Pancreas (tissue), 10 donors: ENCODE measurements at regions not wholly inside any gene's neighbourhood (a gene's known extent, or its start where the extent isn't known, plus 50 kb on each side); places are given as distances from the start of the nearest gene placed in this dataset.

Experiments
- ATAC-seq, 4 donors: fragments of 200-7000 bp; cut with Tn5 transposase; one replicate each; pipeline versions ENCODE4 v1.8.0 to v1.9.1; 2020; ENCODE audit warnings: mild to moderate bottlenecking in 4 of 4, moderate library complexity in 4 of 4
- DNase-seq, 6 donors: peaks; one replicate each; pipeline ENCODE4 v3.0.0-alpha.2; 2020
- FAIRE-seq: peaks from 2 replicates; lab custom pipeline; 2012; peaks lifted over from hg19 to GRCh38; lab: Jason Lieb, UNC
- H3K27ac ChIP-seq, 4 donors: fragments of 200-600 bp; sonication (generic); 1 replicate in 3 of 4; 2 replicates in 1 of 4; pipeline versions ENCODE4 v1.5.0 to v1.8.0; 2020
- H3K27me3 ChIP-seq, 4 donors: fragments of 200-600 bp; one replicate each; pipeline ENCODE4 v1.8.0; 2021
- H3K36me3 ChIP-seq, 3 donors: fragments of 200-600 bp; sonication (generic) in 1 of 3; one replicate each; pipeline versions ENCODE4 v1.5.0 to v1.8.0; 2020 to 2021
- H3K4me1 ChIP-seq, 3 donors: fragments of 200-600 bp; one replicate each; pipeline ENCODE4 v1.8.0; 2021
- H3K4me3 ChIP-seq, 4 donors: fragments of 200-600 bp; sonication (generic) in 2 of 4; one replicate each; pipeline versions ENCODE4 v1.5.0 to v1.8.0; 2020 to 2021
- H3K9me3 ChIP-seq, 4 donors: fragments of 200-600 bp; one replicate each; pipeline ENCODE4 v1.8.0; 2021
- WGBS, 2 donors: extraction: QIAGEN DNeasy Blood & Tissue Kit; methylation state at CpG; one replicate each; pipeline ENCODE4 v1.1.7; 2013; 5-methylcytosine and 5-hydroxymethylcytosine counted together
- intact Hi-C, 3 donors: fragments of 100-400 bp; cut with DNase I; formaldehyde crosslinking; loops; one replicate each; pipeline versions ENCODE4 v1.11.1 to v1.14.2; 2022
- TF ChIP-seq, protein P1 (sequence below), 4 donors: fragments of 200-600 bp; sonication (generic) in 3 of 4; IDR thresholded peaks; one replicate each; pipeline versions ENCODE4 v1.5.0 to v1.8.0; 2021; ENCODE audit warnings: antibody characterized with exemption in 4 of 4
- donor health status: healthy with polysubstance abuse.
- donor health status: DM: no; HTN: no; CAD: no; lungs with moderate emphysema.
- donor health status: DM: no; HTN: no; CAD: no.
- donor health status: control.
- donor health status: control.
- donor health status: Bipolar disorder and iron deficiency.
- donor health status: DM: yes; HTN: yes; CAD: no.
- donor health status: DM: no; HTN: no; CAD: no.
- donor health status: DM: no; HTN: no; CAD: no.
- donor health status: DM: yes; HTN: yes; CAD: no.

DNA sequence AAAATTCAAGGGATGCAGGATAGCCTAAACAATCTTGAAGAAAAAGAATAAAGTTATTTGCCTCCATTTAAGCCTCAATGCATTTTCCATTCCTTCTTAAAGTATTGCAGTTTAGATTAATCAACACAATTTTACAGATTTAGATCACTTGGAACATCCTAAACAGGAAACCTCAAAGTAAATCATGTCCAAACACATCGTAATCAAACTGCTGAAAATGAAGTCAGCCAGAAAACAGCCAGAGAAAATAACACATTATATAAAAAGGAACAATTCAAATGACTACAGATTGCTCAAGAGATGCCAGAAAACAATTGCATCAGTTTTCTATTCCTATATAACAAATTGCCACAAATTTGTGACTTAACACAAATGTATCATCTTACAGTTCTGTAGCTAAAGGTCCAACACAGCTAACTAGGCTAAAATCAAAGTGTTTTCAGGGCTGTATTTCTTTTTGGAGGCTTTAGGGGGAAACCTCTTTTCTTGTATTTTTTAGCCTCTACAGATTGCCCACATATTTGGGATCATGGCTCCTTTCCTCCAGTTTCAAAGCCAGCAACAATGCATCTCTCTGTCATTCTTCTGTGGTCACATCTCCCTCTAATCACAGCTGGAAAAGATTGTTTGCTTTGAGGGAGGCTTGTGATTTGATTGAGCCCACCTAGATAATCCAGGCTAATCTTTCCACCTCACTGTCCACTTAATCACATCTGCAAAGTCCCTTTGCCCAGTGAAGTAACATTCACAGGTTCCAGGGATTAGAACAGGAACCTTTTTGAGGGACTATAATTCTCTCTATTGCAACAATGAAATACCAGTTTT, 543.3 kb upstream of the UBE2E2 start:
- H3K27me3 ChIP-seq, result no peaks in the 10 kb centered on the region
- intact Hi-C loops, result no loop called here
- no peaks in the 10 kb centered on the region for H3K4me1 ChIP-seq
- ATAC-seq, result no peak
- no peak overlapping the region for H3K4me3 ChIP-seq
- DNase-seq, result no peak
- 27 to 44% methylated on average over 1 of the region's 1 CpG for WGBS, 2 donors
- TF ChIP-seq, protein P1, sequence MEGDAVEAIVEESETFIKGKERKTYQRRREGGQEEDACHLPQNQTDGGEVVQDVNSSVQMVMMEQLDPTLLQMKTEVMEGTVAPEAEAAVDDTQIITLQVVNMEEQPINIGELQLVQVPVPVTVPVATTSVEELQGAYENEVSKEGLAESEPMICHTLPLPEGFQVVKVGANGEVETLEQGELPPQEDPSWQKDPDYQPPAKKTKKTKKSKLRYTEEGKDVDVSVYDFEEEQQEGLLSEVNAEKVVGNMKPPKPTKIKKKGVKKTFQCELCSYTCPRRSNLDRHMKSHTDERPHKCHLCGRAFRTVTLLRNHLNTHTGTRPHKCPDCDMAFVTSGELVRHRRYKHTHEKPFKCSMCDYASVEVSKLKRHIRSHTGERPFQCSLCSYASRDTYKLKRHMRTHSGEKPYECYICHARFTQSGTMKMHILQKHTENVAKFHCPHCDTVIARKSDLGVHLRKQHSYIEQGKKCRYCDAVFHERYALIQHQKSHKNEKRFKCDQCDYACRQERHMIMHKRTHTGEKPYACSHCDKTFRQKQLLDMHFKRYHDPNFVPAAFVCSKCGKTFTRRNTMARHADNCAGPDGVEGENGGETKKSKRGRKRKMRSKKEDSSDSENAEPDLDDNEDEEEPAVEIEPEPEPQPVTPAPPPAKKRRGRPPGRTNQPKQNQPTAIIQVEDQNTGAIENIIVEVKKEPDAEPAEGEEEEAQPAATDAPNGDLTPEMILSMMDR (IDR thresholded peaks at IDR 0.05), result no peak
- no peak overlapping the region for H3K27ac ChIP-seq
- FAIRE-seq, result no peak
- no peaks in the 10 kb centered on the region for H3K36me3 ChIP-seq
- no peaks in the 10 kb centered on the region for H3K9me3 ChIP-seq

DNA sequence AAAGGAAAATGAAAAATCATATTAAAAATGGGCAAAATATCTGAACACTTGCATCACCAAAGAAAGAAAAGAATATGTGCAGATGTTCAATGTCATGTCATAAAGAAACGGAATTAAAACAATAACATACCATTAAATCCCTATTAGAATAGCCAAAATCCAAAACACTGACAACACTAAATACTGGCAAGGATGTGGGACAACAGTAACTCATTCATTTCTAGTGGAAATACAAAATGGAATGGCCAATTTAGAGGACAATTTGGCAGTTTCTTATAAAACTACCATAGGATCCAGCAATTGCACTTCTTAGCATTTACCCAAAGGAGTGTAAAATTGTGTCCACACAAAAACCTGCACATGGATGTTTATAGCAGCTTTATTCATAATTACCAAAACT, 542.5 kb upstream of the UBE2E2 start:
- no peak for FAIRE-seq
- intact Hi-C loops, result no loop called here

DNA sequence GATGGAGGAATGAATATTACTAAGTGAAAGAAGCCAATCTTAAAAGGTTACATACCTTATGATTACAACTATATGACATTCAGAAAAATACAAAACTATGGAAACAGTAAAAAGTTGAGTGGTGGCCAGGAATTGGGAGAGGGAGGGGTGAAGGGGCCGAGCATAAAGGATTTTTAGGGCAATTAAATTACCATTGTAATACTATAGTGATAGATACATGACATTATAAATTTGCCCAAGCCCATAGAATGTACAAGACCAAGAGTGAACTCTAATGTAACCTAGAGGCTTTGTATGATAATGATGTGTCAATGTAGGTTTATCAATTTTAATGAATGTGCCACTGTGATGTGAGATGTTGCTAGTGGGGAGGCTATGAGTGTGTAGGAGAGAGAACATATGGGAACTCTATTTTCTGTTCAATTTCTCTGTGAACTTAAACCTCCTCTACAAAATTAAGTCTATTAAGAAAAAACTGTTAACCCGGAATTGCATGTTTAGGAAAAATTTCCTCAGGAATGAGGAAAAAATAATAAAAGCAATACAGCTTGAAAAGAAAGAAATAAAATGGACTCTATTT, 541.9 kb upstream of the UBE2E2 start:
- intact Hi-C loops, result no loop called here
- no peak for ATAC-seq

More for the DNA sequence above, 542.5 kb upstream of the UBE2E2 start:
- TF ChIP-seq, protein P1 (IDR thresholded peaks at IDR 0.05), result no peak
- Histone ChIP-seq H3K4me3 (no peak overlapping the region), H3K9me3 (no peaks in the 10 kb centered on the region), H3K4me1 (no peaks in the 10 kb centered on the region), H3K27ac (no peak overlapping the region), H3K36me3 (no peaks in the 10 kb centered on the region), H3K27me3 (no peaks in the 10 kb centered on the region)
- no peak for ATAC-seq
- DNase-seq, result no peak
- WGBS, 2 donors, result 40 to 80% methylated on average over 1 of the region's 1 CpG

DNA sequence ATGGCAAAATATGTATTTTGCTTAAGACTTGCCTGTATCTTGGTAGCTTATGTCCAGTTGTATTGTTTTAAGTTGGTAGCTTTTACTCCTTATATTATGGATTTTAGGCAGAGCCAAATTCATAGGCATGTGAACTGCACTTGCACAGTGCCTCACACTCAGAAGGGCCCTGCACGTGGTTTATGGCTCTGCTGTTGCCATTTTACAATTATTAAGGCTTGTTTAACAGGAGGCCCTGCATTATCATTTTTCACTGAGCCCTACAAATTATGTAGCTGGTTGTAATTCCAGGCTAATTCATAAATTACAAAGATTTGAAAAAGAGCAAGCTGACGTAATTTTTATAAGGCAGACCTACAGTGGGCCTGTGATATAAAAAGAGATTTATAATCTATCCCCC, 537.6 kb upstream of the UBE2E2 start:
- Histone ChIP-seq H3K4me3 (no peak overlapping the region), H3K27ac (no peak overlapping the region), H3K27me3 (no peaks in the 10 kb centered on the region), H3K9me3 (no peaks in the 10 kb centered on the region), H3K4me1 (no peaks in the 10 kb centered on the region), H3K36me3 (no peaks in the 10 kb centered on the region)
- TF ChIP-seq, protein P1 (IDR thresholded peaks at IDR 0.05), result no peak
- FAIRE-seq (no peak), DNase-seq (no peak), ATAC-seq (no peak)
- intact Hi-C loops, result no loop called here
- 56 to 64% methylated on average over 2 of the region's 2 CpGs for WGBS, 2 donors

More for the DNA sequence above, 541.9 kb upstream of the UBE2E2 start:
- WGBS, 2 donors, result 49 to 60% methylated on average over 2 of the region's 2 CpGs
- Histone ChIP-seq H3K27ac (no peak overlapping the region), H3K36me3 (no peaks in the 10 kb centered on the region), H3K9me3 (no peaks in the 10 kb centered on the region), H3K27me3 (no peaks in the 10 kb centered on the region), H3K4me3 (no peak overlapping the region), H3K4me1 (no peaks in the 10 kb centered on the region)
- TF ChIP-seq, protein P1 (IDR thresholded peaks at IDR 0.05), result no peak
- FAIRE-seq (no peak), DNase-seq (no peak)

DNA sequence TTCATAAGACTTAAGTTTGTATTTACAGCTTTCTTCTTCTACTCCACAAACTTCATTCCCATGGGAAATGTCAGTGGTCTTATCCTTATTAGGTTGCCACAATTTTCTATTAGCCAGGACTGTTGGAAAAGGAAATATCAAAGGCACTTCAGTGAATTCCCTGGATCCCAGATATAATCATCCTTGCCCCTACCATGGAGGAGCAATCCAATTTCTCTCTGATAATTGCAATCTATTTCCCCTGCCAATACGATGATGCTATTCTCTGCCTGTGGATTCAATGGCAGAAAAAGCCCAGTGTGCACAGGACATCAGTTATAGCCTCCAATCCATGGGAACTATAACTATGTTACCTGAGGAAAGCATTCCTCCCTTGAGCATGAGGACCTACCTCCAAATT, 536.4 kb upstream of the UBE2E2 start:
- intact Hi-C loops, result no loop called here
- no peak overlapping the region for H3K4me3 ChIP-seq
- no peaks in the 10 kb centered on the region for H3K4me1 ChIP-seq
- no peaks in the 10 kb centered on the region for H3K27me3 ChIP-seq
- ATAC-seq, result no peak
- TF ChIP-seq, protein P1 (IDR thresholded peaks at IDR 0.05), result no peak
- no peak for DNase-seq
- 31 to 65% methylated on average over 1 of the region's 1 CpG for WGBS, 2 donors
- no peaks in the 10 kb centered on the region for H3K9me3 ChIP-seq
- no peaks in the 10 kb centered on the region for H3K36me3 ChIP-seq
- no peak for FAIRE-seq
- no peak overlapping the region for H3K27ac ChIP-seq
